ENCODE measurements at regions not wholly inside any gene's neighbourhood (a gene's known extent, or its start where the extent isn't known, plus 50 kb on each side); places are given as distances from the start of the nearest gene placed in this dataset.
A peak's percentile ranks its signal among the peaks of the same experiment; 100 is the strongest.
"Not testable (repeated sequence)": the region's sequence is repeated elsewhere in the genome, so short reads cannot be mapped to it uniquely, and the experiment has no call there.

DNA sequence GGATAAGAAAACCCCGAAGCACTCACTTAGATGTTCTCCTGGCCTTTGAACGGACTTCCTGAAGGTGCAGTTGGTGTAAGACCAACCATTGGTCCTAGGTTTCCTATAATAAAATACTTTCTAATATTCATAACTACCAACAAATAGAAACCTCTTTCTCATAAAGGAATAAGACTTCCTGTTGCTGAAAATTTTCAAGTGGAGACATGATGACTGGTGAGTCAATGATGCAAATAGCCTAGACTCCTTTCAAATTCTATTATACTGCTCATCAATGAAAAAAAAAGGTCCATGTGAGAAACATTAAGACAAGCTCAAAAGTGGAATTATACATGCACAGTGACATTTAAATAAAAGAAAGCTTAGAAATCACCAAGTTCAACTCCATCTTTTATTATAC, 862.8 kb downstream of the FAM181B start:
- no peak for DNase-seq

GRCh38 chr11:81870066-81870412, 863.6 kb downstream of the FAM181B start:
- DNase-seq = no peak

DNA sequence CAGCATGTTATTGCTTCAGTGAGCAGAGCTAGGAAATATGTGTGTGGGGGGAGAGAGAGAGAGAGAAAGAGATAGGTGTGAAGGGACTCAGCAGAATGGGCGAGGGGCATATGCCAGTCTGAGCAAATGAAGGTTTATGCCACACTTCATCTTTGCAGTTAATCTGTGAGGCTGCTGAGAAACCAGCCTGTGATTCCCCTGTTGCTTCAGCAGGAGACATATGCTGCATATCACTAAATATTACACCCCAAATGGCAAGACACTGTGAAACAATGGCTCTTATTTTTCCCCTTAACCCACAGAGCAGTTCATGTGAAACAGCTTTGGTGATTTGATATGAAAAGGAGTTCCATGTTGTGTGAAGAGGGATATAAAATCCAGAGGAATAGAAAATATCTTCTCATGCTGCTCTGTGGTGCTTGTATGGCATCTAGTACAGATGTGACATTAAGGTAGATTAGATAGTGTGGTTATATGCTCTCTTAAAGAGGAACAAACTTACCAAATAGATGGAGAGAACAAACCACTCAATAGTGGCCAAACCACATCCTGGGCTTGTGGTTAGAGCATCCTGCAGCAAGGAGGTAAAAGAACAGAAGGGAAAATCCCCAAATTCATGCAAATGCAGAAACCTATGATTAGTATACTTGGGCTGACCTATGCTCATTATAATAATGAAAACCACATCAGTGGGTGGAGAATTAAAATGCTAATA, 864.2 kb downstream of the FAM181B start:
- no peak for DNase-seq

GRCh38 chr11:81866896-81867295, 866.8 kb downstream of the FAM181B start:
- no peak for DNase-seq

GRCh38 chr11:81857386-81857785, 876.3 kb downstream of the FAM181B start:
- no peak for DNase-seq

DNA sequence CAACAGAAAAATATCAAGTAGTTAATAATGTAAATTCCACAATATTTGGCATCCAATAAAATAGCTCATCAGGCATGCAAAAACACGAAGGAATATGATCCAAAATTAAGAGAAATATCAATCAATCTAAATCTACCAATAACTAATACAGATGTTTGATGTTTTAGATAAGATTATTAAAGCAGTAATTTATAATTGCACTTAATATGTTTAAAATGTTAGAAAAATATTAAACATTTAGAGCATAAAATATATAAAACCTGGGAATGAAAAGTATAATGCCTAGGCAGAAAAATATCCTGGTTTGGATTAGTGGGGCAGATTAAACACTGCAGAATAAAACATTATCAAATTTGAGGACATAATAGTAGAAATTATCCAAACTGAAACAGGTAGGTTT, 879.9 kb downstream of the FAM181B start:
- no peak for DNase-seq

- DNase-seq = no peak
These were observed 880.8 kb downstream of the FAM181B start for GRCh38 chr11:81852896-81853295.

GRCh38 chr11:81840380-81840779, 893.3 kb downstream of the FAM181B start:
- DNase-seq = no peak

DNA sequence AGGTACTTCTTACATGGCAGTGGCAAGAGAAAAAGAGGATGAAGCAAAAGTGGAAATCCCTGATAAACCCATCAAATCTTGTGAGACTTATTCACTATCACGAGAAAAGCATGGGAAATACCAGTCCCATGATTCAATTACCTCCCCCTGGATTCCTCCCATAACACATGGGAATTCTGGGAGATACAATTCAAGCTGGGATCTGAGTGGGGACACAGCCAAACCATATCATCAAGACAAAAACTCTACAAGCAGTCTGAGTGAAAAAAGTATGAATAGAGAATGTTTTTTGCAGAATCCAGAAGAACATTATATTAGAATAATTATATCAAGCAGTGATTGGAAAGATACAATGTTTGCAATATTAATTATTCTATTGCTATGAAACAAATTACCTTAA, 893.7 kb downstream of the FAM181B start:
- DNase-seq = no peak

DNA sequence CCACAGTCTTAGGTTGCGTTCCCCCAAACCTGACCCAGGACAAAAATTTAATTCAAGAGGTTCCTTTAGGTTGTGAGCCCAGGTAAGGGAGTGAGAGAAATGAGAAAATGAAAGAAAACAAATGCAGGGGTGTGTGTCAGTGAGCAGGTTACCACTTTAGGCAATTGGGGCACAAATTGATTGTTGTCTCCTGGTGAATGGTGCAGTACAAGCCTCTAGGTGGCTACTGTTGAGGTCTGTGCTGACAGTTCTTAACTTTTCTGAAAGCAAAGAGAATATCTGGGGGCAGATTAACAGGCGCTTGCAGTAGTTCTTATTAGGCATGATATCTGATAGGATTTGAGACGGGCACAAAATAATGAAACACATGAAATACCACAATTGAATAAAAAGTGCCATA, 894.6 kb downstream of the FAM181B start:
- no peak for DNase-seq

DNA sequence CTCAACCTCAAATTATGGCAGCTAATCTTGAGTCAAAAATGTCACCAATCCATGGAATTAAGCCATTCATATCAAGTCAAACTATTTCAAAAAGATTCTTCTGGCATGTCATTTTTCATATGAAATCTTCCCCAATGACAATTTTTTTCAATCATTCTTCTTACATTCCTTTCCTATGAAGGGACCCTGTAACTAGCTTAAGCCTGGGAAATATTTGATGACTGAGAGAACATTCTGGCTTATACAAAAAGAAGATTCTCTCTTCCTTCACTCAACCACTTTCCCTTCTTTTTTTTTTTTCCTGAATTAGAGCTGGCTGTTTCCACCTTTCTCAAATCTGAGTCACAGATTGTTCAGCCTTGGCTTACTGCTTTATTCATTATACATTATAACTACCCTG, 903.7 kb downstream of the FAM181B start:
- no peak for DNase-seq

DNA sequence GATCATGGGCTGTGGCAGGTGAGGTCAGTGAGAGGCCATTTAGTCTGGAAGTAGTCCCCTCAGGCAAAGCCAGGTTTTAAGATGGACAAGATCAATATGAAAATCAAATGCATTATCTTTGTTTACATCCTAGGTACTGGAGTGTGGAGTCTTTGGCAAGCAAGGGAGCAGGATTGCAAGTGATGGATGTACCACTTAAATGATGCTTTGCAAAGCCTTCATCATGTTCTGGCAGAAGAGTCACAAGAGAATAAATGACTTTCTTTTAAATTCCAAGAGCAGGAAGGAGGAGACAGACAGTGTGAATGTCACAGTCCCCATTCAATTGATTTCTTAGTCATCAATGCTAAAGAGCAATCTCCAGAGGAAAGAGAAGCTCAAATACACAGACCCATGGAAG, 908.3 kb downstream of the FAM181B start:
- DNase-seq = no peak

DNA sequence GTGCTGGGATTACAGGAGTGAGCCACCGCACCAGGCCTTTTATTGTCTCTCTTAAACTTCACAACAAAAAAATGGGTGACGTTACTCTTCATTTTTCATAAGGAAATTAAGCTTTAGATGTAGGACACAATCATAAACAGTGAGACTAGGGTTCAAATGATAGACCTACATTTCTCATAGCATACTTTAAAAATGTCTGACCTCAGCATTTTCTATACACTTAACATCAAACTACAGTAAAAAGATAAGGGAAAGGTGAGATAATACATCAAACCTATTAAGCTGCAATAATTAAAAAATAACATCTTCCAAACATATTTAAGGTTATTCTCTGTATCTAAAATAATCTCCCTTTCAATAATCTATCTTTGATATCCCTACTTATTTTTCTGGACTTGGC, 914.2 kb downstream of the FAM181B start:
- DNase-seq = no peak

DNA sequence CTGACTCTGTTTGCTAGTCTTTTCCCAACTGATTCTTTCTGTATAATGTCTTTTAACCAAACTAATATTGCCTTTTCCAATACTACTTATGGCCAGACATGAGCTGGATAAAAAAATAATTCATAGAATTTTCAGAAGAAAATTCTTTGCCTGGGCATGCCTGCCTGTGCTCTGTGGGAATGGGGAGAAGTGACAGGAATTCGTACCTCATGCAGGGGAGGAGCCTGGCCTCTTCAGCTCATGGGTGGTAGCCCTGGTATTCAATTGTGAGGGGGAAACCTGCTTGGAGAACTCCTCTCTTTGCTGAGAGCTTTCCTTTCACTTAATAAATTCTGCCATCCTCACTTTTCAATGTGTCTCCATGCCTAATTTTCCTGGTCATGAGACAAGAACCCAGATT, 928.8 kb downstream of the FAM181B start:
- DNase-seq = no peak

GRCh38 chr11:81802591-81802990, 931.1 kb downstream of the FAM181B start:
- no peak for DNase-seq

- DNase-seq = no peak
These were observed 941.2 kb downstream of the FAM181B start for GRCh38 chr11:81792416-81792815.

DNA sequence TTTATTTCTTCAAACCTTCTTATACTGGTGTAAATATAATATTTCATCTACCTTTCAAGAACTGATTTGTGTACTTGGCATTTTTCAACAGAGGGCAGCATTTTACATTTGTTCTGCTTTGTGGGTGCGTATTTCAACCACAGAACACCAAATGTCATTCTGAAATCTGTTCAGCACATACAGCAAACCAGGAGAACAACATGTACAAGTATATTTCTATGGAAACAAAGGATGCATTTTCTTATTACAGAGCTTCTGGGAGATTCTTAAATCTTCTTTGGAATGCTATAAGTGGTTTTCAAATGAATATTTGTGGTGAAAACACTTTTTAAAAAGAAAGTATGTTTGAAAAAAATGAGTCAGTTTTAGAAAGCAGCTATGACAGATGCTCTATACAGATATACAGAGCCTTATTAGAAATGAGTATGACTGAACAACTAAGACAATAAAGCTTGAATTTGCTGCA, 946.0 kb downstream of the FAM181B start:
- DNase-seq = peak in 1 of 2 experiments; percentile 5

- no peak for DNase-seq
These were observed 961.5 kb downstream of the FAM181B start for GRCh38 chr11:81772166-81772565.

DNA sequence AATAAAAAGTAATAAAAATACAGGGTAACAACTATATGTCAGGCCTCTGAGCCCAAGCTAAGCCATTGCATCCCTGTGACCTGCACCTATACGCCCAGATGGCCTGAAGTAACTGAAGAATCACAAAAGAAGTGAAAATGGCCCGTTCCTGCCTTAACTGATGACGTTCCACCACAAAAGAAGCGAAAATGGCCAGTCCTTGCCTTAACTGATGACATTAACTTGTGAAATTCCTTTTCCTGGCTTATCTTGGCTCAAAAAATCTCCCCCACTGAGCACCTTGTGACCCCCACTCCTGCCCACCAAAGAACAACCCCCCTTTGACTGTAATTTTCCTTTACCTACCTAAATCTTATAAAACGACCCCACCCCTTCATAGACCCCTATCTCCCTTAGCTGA, 963.8 kb downstream of the FAM181B start:
- not testable (repeated sequence) for DNase-seq

GRCh38 chr11:81756864-81757595, 976.6 kb downstream of the FAM181B start:
- no peak for DNase-seq

DNA sequence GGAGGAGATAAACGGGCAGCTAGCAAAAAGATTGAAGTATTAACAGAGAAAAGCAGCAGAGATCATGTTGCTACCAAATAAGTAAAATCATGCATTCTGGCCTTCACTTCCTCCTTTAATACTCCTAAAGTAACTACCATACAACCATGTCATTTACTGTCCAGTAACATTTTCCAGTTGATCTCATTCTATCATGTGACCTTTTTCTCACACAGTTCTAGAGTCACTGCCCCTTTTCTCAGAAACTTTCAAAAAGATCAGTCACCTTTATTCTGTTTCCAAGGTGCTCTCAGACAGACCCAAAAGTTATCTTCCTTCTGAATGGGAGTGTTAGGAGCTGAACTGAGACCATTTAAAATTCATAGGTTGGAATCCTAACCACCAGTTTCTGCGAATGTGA, 984.4 kb downstream of the FAM181B start:
- DNase-seq = no peak

- no peak for DNase-seq
These were observed 989.1 kb downstream of the FAM181B start for GRCh38 chr11:81744336-81745116.

- DNase-seq = no peak
These were observed 1008.0 kb downstream of the FAM181B start for GRCh38 chr11:81725701-81726100.

- no peak for DNase-seq
These were observed 1016.0 kb downstream of the FAM181B start for GRCh38 chr11:81717695-81718094.

Data from NCI-H526 (cell line).